Osteoblast (primary cell): ENCODE measurements at regions not wholly inside any gene's neighbourhood (a gene's known extent, or its start where the extent isn't known, plus 50 kb on each side); places are given as distances from the start of the nearest gene placed in this dataset. TPM values are rescaled to one million over a fixed set of nuclear protein-coding genes. Genes with fewer than 3 reads are reported as not detected.

Experiments
- DNase-seq: peaks from one replicate; pipeline ENCODE4 v3.0.0; 2011; ENCODE audit warnings: low spot score, mixed read lengths; ENCODE audit not compliant: insufficient read length; ENCODE audit errors: missing footprints
- H2AFZ ChIP-seq: 2 replicates; pipeline ENCODE4 v1.6.0; 2011; ENCODE audit warnings: mild to moderate bottlenecking, low read length
- H3K27ac ChIP-seq: 2 replicates; pipeline ENCODE4 v1.5.1; 2011; ENCODE audit warnings: mild to moderate bottlenecking, low read depth, low read length, moderate library complexity
- H3K27me3 ChIP-seq: 2 replicates; pipeline ENCODE4 v1.6.0; 2012; ENCODE audit warnings: mild to moderate bottlenecking, control low read depth, inconsistent platforms, low read length, moderate library complexity; ENCODE audit not compliant: insufficient read depth
- H3K36me3 ChIP-seq: 2 replicates; pipeline ENCODE4 v1.5.1; 2011; ENCODE audit warnings: mild to moderate bottlenecking, low read length, control low read depth, moderate library complexity; ENCODE audit not compliant: insufficient read depth
- H3K4me1 ChIP-seq: 2 replicates; pipeline ENCODE4 v1.5.1; 2011; ENCODE audit warnings: mild to moderate bottlenecking, low read length, control low read depth, moderate library complexity; ENCODE audit not compliant: insufficient read depth
- H3K4me2 ChIP-seq: 2 replicates; pipeline ENCODE4 v1.6.0; 2011; ENCODE audit warnings: mild to moderate bottlenecking, low read length; ENCODE audit not compliant: insufficient read depth
- H3K4me3 ChIP-seq: fragments of 200-600 bp; sonication (generic); 3 replicates; pipeline ENCODE4 v1.5.1; 2012; ENCODE audit warnings: mild to moderate bottlenecking, low read length, inconsistent platforms; ENCODE audit not compliant: insufficient read depth
- H3K79me2 ChIP-seq: 2 replicates; pipeline ENCODE4 v1.6.0; 2012; ENCODE audit warnings: mild to moderate bottlenecking, low read length, control low read depth, inconsistent platforms; ENCODE audit not compliant: insufficient read depth
- H3K9me3 ChIP-seq: 2 replicates; pipeline ENCODE4 v1.5.1; 2011; ENCODE audit warnings: low read depth, low read length, control low read depth
- H4K20me1 ChIP-seq: 2 replicates; pipeline ENCODE4 v1.6.0; 2012; ENCODE audit warnings: mild to moderate bottlenecking, low read length, control low read depth; ENCODE audit not compliant: insufficient read depth
- small RNA-seq: library from RNA; depleted of rRNA; stranded (forward); fragments of <200 nt; gene quantifications from one replicate; pipeline ENCODE3, GENCODE V24; 2012
- TF ChIP-seq, protein P1 (sequence below): IDR thresholded peaks from 2 replicates; pipeline ENCODE4 v1.5.1; 2011; ENCODE audit warnings: mild to moderate bottlenecking, low read depth, low read length, moderate library complexity; ENCODE audit errors: extremely low read depth

- DNase-seq: no peak
- TF ChIP-seq, protein P1, sequence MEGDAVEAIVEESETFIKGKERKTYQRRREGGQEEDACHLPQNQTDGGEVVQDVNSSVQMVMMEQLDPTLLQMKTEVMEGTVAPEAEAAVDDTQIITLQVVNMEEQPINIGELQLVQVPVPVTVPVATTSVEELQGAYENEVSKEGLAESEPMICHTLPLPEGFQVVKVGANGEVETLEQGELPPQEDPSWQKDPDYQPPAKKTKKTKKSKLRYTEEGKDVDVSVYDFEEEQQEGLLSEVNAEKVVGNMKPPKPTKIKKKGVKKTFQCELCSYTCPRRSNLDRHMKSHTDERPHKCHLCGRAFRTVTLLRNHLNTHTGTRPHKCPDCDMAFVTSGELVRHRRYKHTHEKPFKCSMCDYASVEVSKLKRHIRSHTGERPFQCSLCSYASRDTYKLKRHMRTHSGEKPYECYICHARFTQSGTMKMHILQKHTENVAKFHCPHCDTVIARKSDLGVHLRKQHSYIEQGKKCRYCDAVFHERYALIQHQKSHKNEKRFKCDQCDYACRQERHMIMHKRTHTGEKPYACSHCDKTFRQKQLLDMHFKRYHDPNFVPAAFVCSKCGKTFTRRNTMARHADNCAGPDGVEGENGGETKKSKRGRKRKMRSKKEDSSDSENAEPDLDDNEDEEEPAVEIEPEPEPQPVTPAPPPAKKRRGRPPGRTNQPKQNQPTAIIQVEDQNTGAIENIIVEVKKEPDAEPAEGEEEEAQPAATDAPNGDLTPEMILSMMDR: no peak
- H3K4me3 ChIP-seq: no peak overlapping the region
Observed at GRCh38 chr11:17132654-17133053, 55.2 kb upstream of the RPS13 start.

DNA sequence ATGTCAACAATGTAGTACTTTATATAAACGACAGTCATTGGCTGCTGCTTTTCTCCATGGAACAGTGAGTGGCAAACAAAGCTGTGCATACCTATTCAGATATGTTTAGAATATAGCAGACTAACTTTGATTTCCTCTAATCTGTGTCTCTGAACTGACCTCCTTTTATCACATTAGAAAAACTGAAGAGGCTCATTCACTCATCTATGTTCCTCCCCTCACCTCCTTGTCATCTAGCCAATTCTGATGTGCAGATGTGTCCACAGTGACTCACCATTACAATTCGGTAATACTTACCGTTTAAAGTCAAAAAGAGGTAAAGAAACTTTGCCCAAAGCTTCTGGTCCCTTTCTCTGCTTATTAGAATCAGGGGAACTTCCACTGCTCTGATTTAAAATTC, 51.5 kb upstream of the RPS13 start:
- DNase-seq: no peak
- Histone ChIP-seq H3K4me2 (no peak overlapping the region), H3K79me2 (no peaks in the 10 kb centered on the region), H3K27me3 (no peaks in the 10 kb centered on the region), H3K36me3 (peaks cover 23% of the 10 kb centered on the region), H3K27ac (no peak overlapping the region), H3K4me3 (no peak overlapping the region), H4K20me1 (no peaks in the 10 kb centered on the region), H3K9me3 (no peaks in the 10 kb centered on the region), H3K4me1 (no peaks in the 10 kb centered on the region), H2AFZ (no peak overlapping the region)
- TF ChIP-seq, protein P1: no peak

More at GRCh38 chr11:17132654-17133053, 55.2 kb upstream of the RPS13 start:
- no peak overlapping the region for H2AFZ ChIP-seq
- H3K9me3 ChIP-seq: no peaks in the 10 kb centered on the region
- no peak overlapping the region for H3K27ac ChIP-seq
- H3K4me1 ChIP-seq: no peaks in the 10 kb centered on the region
- H3K79me2 ChIP-seq: no peaks in the 10 kb centered on the region
- no peaks in the 10 kb centered on the region for H4K20me1 ChIP-seq
- peaks cover 33% of the 10 kb centered on the region for H3K36me3 ChIP-seq
- no peaks in the 10 kb centered on the region for H3K27me3 ChIP-seq
- H3K4me2 ChIP-seq: no peak overlapping the region

Small RNA genes lying in the stretch of these regions (small RNA-seq; reads per million reads assigned to genes)
- gene AC126389.1: not detected
